Umbilical cord (tissue), 1 donor: ENCODE measurements at regions not wholly inside any gene's neighbourhood (a gene's known extent, or its start where the extent isn't known, plus 50 kb on each side); places are given as distances from the start of the nearest gene placed in this dataset.
A peak's percentile ranks its signal among the peaks of the same experiment; 100 is the strongest.
"Not testable (repeated sequence)": the region's sequence is repeated elsewhere in the genome, so short reads cannot be mapped to it uniquely, and the experiment has no call there.

Experiments used
- DNase-seq: peaks from one replicate; pipeline ENCODE4 v3.0.0-alpha.2; 2015; ENCODE audit warnings: low spot score

DNA sequence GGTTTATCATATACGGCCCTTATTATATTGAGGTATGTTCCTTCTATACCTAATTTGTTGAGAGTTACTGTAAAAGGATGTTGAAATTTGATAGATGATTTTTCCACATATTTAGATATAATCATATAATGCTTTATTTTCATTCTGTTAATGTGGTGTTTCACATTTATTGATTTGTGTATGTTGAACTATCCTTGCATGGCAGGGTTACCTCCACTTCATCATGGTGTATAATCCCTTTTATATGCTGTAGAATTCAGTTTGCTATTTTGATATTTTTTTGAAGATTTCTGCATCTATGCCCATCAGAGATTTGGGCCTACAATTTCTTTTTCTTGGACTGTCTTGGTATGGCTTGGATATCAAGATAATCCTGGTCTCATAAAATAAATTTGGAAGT, 355.5 kb downstream of the EDEM1 start:
- DNase-seq, result no peak

DNA sequence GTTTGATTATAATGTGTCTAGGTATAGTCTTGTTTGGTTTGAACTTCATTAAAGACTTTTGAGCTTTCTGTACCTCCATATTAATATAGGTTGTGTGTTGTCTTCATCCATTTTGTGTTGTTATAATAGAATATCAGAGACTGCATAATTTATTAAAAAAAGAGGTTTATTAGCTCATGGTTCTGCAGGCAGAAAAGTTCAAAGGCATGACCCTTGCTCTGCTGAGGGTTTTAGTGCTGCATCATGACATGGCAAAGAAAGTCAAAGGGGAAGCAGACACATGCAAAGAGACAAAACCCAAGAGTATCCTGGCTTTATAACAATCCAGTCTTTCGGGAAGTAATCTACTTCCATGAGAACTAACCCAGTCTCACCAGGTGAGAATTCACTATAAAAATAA, 358.2 kb downstream of the EDEM1 start:
- DNase-seq, result no peak

DNA sequence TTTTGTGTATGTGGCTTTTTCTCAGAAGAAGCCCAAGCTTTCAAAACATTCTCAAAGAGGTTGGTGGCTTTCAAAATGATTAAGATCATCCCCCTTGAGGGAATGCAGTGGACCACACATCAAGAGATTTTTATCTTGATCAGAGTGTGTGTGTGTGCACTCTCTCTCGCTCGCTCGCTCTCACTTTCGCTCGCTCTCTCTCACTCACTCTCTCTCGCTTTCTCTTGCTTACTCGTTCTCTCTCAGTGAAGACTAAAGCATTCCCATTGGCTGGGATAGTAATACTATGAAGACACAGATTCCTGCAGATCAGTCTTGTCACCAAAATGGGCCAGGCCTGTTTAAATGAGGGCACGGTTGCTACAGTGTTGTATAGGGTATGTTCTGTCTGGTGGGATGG, 365.7 kb downstream of the EDEM1 start:
- no peak for DNase-seq

DNA sequence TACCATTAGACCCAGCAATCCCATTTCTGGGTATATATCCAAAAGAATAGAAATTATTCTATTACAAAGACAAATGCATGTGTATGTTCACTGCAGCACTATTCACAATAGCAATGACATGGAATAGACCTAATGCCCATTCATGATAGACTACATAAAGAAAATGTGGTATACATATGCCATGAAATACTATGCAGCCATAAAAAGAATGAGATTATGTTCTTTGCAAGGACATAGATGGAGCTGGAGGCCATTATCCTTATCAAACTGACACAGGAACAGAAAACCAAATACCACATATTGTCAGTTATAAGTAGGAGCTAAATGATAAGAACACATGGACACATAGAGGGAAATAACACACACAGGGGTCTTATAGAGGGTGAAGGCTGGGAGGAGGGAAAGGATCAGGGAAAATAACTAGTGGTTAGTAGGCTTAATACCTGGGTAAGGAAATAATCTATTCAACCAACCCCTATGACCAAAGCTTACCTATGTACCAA, 366.8 kb downstream of the EDEM1 start:
- DNase-seq, result no peak

DNA sequence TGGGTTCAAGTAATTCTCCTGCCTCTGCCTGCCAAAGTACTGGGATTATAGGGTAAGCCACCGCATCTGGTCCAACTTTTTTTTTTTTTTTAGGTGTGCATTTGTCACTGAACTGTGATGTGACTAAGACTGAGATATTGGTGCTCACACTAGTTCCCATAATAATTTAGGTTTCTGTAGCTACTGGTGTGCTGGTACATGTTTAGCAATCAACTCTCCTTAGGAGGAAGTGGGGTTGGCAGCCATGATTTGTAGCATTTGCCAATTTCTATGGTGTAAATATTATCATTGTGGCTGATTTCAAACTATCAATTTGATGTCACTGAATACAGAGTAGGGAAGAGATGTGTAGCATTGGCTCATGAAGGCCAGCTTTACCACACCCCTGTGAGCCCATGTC, 372.7 kb downstream of the EDEM1 start:
- no peak for DNase-seq

DNA sequence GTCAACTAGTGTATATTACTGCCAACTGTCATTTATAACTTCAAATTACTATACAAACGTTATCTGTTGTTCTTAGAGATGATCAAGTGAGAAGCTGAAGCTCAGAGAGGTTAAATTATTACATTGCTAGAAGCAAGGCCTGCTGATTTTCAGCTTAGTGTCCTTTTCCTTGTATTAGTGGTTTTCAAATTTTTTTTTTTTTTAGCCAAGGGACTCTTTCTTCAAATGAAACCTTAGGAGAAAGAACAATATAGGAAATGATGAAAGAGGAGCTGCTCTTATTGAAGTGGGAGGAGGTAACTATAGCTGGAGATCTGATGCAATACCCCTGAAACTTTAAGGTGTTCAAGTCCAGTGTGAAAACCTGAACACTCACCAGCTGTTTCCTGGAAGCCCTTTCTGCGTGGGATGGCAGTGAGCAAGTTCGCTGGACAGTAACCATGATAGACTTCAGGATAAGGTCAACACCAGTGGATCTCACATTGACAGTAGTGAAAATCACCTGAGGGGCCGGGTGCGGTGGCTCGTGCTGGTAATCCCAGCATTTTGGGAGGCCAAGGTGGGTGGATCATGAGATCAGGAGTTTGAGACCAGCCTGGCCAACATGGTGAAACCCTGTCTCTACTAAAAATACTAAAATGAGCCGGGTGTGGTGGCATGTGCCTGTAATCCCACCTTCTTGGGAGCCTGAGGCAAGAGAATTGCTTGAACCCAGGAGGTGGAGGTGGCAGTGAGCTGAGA, 376.2 kb downstream of the EDEM1 start:
- no peak for DNase-seq

DNA sequence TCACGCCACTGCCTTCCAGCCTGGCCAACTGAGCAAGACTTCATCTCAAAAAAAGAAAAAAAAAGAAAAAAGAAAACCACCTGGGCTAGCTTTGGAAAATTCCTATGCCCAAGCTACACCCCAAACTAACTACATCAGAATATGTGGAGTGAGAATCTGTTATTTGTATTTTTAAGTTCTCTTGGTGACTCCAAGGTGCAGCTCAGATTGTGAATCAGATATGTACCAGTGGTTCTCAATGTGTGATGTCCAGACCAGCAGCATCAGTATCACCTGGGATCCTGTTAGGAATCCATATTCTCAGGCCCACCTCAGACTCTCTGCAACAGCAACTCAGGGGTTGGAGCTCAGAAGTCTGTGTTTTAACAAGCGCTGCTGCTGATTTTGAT, 376.8 kb downstream of the EDEM1 start:
- no peak for DNase-seq

DNA sequence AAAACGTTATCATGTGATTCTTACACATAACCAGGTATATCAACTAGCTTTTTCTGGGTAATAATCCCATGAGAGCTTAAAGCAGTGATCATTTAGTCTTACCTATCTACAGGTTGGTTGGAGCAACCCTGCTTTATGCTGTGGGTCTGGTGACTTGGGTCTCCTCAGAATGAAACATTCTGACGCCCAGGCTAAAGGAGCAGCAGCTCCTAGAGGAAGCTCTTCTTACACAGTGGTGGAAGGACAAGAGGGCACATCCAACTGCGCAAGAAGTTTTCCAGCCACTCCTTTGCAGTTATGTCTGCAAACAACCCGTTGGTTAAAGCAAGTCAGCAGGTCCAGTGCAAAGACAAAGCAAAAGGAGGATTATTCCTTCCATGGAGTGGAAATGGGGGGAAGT, 377.5 kb downstream of the EDEM1 start:
- DNase-seq, result no peak

DNA sequence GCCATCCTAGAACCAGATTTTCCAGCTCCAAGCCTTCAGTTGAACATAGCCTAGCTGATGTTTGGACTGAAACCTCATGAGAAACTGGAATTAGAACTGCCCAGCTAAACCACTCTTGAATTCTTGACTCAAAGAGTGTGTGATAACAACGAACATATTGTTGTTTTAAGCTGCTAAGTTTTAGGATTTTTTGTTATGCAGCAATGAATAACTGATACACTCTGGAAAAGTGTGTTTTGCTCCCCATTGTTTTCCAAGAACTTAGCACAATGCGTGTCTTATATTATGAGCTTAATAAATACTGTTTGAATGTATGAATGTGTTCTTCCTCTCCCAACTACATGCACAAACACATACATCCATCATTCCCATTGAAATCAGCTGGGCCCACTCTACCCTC, 379.6 kb downstream of the EDEM1 start:
- DNase-seq, result no peak

DNA sequence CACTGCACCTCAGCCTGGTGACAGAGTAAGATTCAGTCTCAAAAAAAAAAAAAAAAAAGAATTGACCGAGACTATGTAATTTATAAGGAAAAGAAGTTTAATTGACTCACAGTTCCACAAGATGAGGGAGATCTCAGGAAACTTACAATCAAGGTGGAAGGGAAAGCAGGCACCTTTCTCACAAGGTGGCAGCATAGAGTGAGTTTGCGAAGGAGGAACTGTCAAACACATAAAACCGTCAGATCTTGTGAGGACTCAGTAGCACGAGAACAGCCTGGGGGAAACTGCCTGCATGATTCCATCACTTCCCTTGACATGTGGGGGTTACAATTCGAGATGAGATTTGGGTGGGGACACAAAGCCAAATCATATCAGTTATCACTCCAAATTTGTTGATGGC, 380.9 kb downstream of the EDEM1 start:
- DNase-seq, result no peak

DNA sequence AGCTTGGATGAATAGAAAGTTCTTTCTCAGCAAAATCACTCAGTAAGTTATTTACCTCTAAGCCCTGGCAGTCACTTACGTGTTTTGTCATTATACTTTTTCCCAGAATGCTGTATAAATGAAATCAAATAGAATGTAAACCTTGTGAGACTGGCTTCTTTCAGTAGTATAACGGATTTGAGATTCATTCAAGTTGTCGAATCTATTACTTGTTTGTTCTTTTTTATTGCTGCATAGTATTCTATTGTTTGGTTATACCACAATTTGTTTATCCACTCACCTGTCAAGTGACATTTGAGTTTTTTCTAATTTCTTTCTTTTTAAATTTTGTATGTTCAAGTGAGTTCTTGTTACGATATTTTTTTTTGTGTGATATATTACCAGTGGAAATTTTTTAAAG, 381.6 kb downstream of the EDEM1 start:
- DNase-seq, result no peak

DNA sequence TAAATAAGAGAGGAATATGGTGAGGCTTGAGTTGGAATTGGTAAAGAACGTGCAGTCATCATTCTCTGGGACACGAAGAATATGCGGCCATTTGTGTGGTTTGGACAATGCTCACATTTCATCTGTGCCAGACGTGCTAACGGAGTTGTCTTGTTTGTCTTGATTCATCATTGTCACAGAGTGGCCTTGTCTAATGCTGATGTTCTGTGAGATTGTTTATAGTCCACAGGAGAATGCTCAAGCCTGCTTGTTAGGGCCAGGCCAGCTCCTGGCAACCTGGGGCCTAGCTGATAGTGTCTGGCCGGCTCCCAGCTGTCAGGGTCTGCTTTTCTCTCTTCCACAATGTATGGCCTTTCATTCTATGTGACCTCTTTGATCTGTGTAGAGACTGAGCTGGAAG, 384.7 kb downstream of the EDEM1 start:
- no peak for DNase-seq

DNA sequence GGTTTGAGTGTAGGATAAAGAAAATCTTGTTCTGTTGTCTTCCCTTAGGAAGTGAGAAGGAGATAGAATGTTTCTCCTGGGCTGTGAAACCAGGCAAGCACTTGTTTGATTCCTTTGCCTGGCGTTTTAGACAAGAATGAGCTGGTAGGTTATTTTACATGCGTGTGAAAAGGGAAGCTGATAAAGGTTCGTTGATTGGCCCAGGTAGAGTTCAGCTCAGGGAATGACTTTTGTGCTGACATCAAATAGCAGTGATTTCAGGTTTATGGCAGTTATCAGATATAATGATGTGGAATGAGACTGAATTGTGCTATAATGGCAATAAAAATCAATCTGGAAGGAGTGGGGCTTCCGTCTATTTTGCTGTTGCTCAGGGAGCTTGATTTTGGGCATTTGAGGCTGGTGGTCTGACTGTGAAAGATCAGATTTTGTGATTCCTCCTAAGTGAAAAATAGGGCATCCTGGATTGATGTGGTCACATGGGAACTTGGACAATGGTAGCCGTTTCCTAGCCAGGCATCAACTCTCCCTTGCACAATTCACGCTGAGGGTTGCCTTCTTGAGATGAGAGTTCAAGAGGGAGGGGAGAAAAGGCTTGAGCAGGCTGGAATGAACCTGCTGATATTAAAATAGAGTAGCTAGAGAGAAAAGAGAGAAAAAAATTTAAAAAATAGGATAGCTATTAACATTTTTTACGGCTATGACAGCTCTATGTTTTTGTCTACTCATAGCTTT, 388.9 kb downstream of the EDEM1 start:
- DNase-seq, result no peak

DNA sequence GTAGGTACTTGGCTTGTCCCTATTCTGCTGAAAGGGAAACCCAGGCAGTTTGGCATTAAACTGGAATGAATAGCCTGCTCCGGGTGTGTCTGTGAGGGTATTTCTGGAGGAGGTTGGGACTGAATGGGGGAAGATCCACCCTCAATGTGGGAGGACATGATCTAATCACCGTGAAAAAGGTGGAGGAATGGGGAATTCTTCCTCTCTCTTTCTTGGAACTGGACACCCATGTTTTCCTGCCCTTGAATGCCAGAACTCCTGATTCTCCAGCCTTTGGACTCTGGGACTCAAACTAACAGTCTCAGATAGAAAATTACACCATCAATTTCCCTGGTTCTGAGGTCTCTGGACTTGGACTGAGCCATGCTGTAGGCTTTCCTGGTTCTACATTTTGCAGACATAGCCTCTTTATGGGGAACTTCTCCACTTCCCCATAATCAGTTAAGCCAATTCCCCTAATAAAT, 391.7 kb downstream of the EDEM1 start:
- DNase-seq, result no peak

DNA sequence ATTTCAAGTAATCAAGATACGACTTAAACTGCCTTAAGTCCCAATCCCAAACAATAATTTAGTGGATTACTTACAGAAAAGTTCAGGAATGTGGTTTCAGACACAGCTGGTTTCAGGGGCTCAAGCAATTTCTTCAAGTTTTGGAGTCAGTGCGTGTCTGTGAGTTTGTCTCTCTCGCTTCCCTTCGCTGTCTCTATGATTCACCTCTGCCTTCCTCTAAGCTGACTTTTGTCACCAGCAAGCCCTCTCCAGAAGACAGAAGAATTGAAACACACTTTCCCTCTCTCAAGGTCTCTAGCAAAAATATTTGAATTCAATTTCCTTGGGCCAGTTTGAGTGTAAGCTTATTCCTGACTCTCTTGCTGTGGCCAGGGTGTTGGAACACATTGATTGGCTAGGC, 392.4 kb downstream of the EDEM1 start:
- no peak for DNase-seq

DNA sequence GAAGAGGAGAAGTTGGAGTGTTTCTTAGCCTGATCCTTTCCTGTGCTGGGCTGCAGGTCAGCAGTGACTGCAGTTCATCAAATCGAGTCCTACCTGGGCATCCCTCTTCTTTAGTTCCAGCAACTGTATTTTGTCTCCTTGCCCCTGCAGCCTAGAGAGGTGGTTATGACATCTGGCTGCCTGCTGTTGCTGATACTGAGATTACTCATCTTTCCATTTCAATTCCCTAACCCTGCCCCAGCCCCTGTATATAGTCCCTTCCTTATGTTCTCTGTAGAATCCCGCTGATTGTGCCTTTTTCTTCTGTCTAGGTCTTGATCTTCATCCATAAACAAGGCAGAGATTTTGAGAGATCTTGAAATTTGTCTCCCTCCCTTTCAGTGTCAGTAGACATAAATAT, 393.3 kb downstream of the EDEM1 start:
- DNase-seq, result peak; percentile 43

DNA sequence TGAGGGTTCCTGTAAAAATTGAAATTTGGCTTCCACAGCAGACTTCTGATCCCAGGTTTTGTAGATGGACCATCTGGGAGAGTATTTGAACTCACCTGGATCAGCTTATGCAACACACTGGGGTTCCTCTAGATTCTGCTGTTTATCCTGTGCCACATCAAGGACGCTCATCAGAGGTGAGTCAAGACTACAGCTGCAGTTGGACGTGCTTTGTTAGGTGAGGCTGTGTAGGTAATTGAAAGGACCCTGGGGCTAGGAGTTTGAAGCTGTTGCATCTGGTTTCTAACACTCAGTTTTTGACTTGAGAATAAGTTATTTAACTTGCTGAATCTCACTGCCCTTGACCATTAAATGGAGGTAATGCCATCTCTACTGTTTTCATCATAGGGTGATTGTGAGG, 394.2 kb downstream of the EDEM1 start:
- DNase-seq, result no peak

DNA sequence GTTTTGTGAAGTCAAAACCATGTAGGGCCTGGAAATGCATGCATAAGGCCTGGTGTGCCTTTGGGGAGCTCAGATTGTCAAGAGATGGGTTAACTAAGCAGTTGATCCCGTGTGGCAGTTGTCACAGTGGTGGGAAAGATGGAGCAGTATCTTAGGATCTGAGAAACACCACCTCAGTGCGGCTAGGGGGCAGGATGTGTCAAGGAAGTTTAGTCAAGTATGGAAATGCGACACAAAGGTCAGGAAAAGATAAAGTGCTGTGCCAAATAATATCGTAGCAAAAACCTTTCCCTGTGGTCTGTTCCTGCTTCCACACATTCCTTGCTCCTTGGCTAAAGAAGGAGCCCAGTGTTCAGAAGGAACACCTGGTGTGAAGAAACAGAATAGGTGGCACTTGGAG, 396.4 kb downstream of the EDEM1 start:
- DNase-seq, result no peak

DNA sequence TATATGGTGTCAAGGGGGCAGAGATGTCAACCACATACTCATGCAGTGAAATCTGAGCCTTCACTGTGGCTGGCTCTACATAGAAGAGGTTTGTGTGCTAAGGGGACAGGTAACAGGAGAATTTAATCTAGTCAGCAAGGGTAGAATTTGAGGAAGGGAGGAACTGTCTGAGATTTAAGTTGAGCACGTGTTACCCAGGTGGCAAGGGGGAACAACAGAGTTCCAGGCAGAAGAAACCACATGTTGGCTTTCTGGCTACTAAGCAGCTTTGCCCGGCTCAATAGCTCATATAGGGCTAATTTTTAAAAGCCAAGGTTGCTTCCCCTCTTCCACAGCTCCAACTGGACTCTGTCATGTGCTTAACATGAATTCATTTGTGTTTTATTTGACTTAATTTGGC, 397.6 kb downstream of the EDEM1 start:
- no peak for DNase-seq

DNA sequence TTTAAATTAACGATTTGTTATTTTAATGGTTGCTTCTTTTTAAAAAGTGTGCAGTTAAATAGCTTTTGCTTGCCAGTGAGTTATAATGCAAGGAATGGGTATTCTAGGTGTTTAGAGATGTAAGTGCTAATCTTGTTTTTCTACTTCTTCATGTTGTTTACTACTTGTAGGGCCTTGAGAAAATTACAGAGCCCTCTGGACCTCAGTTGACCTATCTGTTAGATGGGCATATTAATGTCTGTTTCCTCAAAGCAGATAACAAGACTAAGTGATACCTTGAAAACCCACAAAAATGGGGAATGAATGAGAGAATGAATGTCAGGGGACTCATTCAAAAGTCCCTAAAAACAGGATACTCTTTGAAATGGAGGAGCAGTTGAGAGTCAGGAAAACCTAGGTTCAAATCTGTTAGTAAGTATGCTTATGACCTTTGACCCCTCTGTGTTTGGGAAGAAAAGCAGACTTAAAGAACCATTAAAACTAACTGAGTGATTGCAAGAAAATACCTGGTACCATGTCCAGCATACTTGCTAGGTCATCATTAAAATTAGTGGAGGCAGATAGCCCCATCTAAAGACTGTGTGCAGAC, 419.5 kb downstream of the EDEM1 start:
- no peak for DNase-seq

DNA sequence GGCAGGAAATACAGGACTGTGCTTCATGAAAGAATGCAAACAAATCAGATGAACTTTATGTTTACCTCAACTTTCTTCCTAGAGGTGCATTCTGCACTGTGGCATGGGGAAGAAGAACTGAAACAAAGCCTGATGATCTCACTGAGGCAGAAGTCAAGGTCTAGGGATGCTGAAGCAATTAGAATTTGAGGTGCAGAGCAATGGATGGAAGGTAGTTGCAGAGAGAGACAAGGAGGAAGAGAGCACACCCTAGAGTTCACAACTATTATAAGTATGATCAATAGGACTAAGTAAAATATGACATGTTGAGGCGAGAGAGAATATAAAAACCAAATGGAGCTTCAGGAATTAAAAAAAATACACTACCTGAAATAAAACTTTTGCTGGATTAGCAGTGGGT, 420.1 kb downstream of the EDEM1 start:
- DNase-seq, result no peak

DNA sequence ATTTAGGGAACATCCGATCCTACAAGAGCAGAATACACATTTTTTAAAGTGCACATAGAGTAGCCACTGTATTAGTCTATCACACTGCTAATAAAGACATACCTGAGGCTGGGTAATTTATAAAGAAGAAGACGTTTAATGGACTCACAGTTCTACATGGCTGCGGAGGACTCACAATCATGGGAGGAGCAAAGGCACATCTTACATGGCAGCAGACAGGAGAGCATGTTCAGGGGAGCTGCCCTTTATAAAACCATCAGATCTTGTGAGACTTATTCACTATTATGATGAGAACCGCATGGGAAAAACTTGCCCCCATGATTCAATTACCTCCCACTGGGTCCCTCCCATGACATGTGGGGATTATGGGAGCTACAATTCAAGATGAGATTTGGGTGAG, 421.5 kb downstream of the EDEM1 start:
- not testable (repeated sequence) for DNase-seq

DNA sequence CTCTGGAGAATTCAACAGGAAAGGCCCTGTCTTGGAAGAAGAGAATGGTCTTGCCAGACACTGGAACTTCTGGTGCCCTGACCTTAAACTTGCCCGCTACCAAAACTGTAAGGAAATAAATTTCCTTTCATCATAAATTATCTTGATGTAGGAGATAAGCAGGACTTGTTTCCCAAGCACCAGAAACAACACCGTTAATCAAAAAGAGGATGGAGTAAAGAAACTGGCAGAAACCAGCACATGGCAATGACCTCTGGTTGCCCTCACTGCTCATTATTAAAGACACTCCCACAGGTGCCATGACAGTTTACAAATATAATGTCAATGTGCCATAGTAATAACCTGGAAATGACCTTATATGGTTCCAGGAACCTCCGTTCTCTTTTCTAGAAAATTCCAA, 426.1 kb downstream of the EDEM1 start:
- no peak for DNase-seq
